ENCODE measurements at regions not wholly inside any gene's neighbourhood (a gene's known extent, or its start where the extent isn't known, plus 50 kb on each side); places are given as distances from the start of the nearest gene placed in this dataset.

- TF ChIP-seq ZNF423 (tag by site-specific recombination; IDR thresholded peaks at IDR 0.05), result no peak
- no peak for TF ChIP-seq KLF8 (tag by site-specific recombination; IDR thresholded peaks at IDR 0.05)
- no peak for TF ChIP-seq PBX3 (CRISPR knock-in tag; IDR thresholded peaks at IDR 0.05)
- no peak for TF ChIP-seq ZIC2 (tag by site-specific recombination; IDR thresholded peaks at IDR 0.05)
- TF ChIP-seq ZNF114 (tag by site-specific recombination; IDR thresholded peaks at IDR 0.05), result no peak
- no peak for TF ChIP-seq ZNF664 (tag by site-specific recombination; IDR thresholded peaks at IDR 0.05)
- TF ChIP-seq ZBTB48 (tag by site-specific recombination; IDR thresholded peaks at IDR 0.05), result no peak
Observed at GRCh38 chr4:184329659-184330400, 112.2 kb upstream of the ENPP6 start (continued).

GRCh38 chr4:184329235-184329634, 111.6 kb upstream of the ENPP6 start:
- no peaks in the 10 kb centered on the region for H3K36me3 ChIP-seq (ENCODE audit: control insufficient read depth in 2 of 2, insufficient read depth in 1 of 2, low read length in 2 of 2)
- no peak for TF ChIP-seq AEBP2 (tag by site-specific recombination; IDR thresholded peaks at IDR 0.05; ENCODE audit: borderline replicate concordance)
- no peak overlapping the region for H3K27ac ChIP-seq (ENCODE audit: extremely low read depth, low read depth, low read length)
- CTCF ChIA-PET, result no interaction called here
- no peak overlapping the region for H3K4me3 ChIP-seq (ENCODE audit: low read depth, low read length)
- no peaks in the 10 kb centered on the region for H3K4me1 ChIP-seq (ENCODE audit: control insufficient read depth, insufficient read depth, low read length)
- no peaks in the 10 kb centered on the region for H3K9me3 ChIP-seq (ENCODE audit: control insufficient read depth, insufficient read depth, low read depth, low read length)
- POLR2A ChIA-PET, result no interaction called here

- Histone ChIP-seq H3K27ac (ENCODE audit: extremely low read depth, low read depth, low read length) (no peak overlapping the region), H3K4me1 (ENCODE audit: control insufficient read depth, insufficient read depth, low read length) (no peaks in the 10 kb centered on the region), H3K36me3 (ENCODE audit: control insufficient read depth in 2 of 2, insufficient read depth in 1 of 2, low read length in 2 of 2) (no peaks in the 10 kb centered on the region), H3K9me3 (ENCODE audit: control insufficient read depth, insufficient read depth, low read depth, low read length) (no peaks in the 10 kb centered on the region), H3K4me3 (ENCODE audit: low read depth, low read length) (no peak overlapping the region)
- CTCF ChIA-PET, result no interaction called here
- POLR2A ChIA-PET, result no interaction called here
- TF ChIP-seq ZNF677 (tag by site-specific recombination; IDR thresholded peaks at IDR 0.05), result no peak
- TF ChIP-seq ZNF394 (tag by site-specific recombination; IDR thresholded peaks at IDR 0.05; ENCODE audit: borderline replicate concordance), result no peak
- no peak for TF ChIP-seq ZNF768 (tag by site-specific recombination; IDR thresholded peaks at IDR 0.05)
- TF ChIP-seq ZNF645 (tag by site-specific recombination; IDR thresholded peaks at IDR 0.05), result no peak
- TF ChIP-seq SCRT1 (tag by site-specific recombination; IDR thresholded peaks at IDR 0.05; ENCODE audit: borderline replicate concordance), result no peak
- no peak for TF ChIP-seq ZBTB10 (tag by site-specific recombination; IDR thresholded peaks at IDR 0.05)
- no peak for TF ChIP-seq ZNF621 (tag by site-specific recombination; IDR thresholded peaks at IDR 0.05)
- no peak for TF ChIP-seq GLIS2 (tag by site-specific recombination; IDR thresholded peaks at IDR 0.05)
- TF ChIP-seq ZNF704 (tag by site-specific recombination; IDR thresholded peaks at IDR 0.05), result no peak
- TF ChIP-seq MEIS1 (CRISPR knock-in tag; IDR thresholded peaks at IDR 0.05; ENCODE audit: borderline replicate concordance), result no peak
- no peak for TF ChIP-seq ZNF37A (tag by site-specific recombination; IDR thresholded peaks at IDR 0.05)
- TF ChIP-seq ZNF18 (tag by site-specific recombination; IDR thresholded peaks at IDR 0.05), result no peak
Observed at GRCh38 chr4:184328022-184328736, 110.5 kb upstream of the ENPP6 start.

Data from HEK293 (cell line).